GM21390 (cell line): ENCODE measurements at regions not wholly inside any gene's neighbourhood (a gene's known extent, or its start where the extent isn't known, plus 50 kb on each side); places are given as distances from the start of the nearest gene placed in this dataset.
"Not testable (repeated sequence)": the region's sequence is repeated elsewhere in the genome, so short reads cannot be mapped to it uniquely, and the experiment has no call there.

Source experiments
- ATAC-seq: cut with Tn5 transposase; IDR thresholded peaks from one replicate; pipeline ENCODE4 v1.9.1; 2021; ENCODE audit not compliant: unreplicated experiment

DNA sequence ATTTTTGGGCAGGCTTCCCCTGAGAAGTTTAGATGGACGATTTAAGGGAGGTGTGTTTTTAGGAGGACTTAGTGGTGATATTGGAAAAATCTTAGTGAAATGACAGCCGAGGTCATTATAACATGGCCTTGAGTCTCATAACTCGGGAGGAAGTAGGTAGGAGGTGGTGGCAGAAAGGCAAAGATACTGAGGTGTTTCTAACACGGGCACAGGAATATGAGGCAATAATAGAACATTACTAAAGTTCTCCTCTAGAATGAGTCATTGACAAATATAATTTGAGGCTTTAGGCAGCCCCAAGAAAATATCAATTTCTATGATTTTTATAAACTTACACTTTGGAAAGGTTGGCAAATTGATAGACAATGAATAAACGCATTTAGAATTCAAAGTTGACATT lies 146.1 kb upstream of the ZEB2 start:
- ATAC-seq: no peak

DNA sequence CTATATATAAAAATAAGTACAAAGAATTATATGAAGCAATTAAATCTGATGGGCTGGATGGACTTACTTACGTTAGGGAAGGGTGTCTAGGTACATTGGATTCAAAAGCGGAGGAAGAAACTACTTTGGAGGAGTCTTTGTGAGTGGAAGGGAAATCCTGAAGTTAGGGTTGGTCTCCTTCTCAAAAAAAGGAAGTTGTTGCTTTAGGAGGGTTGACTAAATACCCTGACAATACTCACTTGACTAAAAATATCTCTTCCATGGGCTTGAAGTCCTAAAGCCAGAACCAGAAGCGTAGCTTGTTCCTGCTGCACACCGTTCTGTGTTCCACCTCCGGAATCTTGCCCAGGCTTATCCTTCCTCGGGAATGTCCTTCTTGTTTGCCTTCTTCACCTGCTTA lies 143.3 kb upstream of the ZEB2 start:
- ATAC-seq: no peak

DNA sequence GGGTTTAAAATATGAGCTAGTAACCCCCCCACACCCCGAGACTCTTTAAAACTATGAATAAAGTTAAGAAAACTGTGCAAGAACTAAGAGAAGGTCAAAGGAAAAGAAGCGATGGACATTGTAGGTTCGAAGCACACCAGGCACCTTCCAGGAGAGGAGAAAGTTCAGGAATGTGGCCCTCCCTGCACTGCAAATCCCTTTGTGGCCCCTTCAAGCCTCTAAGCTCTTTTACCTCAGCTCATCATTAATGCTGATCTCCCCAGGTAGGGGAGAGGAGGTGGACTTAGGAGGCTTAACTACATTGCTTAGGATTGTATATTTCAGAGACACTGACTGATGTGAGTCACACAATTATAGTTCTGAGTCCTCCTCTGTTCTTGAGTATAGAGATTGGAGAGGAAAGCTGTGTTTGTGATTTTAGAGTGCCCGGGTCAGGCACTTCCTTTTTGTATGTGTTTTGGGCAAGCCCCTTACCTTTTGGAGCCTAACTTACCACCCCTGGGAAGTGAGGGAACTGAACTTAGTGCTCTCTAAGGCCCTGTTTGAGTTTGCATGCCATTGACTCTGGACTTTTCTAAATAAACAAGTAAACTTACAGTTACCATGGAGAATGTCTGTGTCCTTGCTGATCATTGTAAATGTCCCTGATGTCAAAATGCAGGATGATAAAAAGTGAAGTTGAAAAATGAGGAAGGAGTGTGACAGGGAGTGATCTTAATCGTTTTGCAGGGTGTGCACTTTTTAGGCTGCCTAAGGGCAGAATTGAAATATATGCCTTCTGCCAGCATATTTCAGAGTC lies 140.8 kb upstream of the ZEB2 start:
- ATAC-seq: no peak

- no peak for ATAC-seq
Measured at GRCh38 chr2:144659731-144660275, 139.9 kb upstream of the ZEB2 start.

- ATAC-seq: no peak
Measured at GRCh38 chr2:144654523-144654922, 134.6 kb upstream of the ZEB2 start.

GRCh38 chr2:144650907-144651306 lies 131.0 kb upstream of the ZEB2 start:
- ATAC-seq: no peak

- ATAC-seq: no peak
Measured at GRCh38 chr2:144648837-144649465, 129.0 kb upstream of the ZEB2 start.

DNA sequence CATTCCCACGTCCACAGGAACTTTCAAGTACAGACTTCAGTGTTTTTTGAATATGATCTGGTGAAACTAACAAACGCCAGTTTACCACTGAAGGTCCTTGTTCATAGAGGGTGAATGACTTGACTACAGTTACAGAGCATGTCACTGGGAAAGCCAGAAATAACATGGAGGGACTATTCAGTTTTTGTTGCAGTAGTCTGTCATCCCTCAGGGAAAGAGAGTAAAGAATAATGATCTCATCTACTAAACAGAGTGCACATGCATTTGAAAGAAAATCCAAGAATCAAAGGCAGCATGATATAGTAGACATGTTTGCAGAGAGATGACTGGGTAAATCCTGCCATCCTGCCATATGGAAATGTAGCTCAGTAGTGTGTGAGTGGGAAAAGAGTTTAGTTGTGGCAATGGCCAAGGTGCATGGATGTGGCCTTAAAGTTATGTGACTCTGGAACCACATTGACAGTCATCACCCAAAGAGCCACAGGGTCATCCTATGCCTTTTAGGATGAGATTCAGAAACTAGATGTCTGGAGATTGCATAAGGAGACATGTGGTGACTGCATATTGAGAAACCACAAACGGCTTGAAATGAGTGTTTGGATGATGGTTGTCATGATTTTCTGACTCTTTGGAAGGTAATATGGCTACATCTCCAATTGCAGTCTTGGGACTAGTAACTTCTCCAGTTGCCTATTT lies 125.3 kb upstream of the ZEB2 start:
- ATAC-seq: no peak

GRCh38 chr2:144644549-144644948 lies 124.6 kb upstream of the ZEB2 start:
- no peak for ATAC-seq

DNA sequence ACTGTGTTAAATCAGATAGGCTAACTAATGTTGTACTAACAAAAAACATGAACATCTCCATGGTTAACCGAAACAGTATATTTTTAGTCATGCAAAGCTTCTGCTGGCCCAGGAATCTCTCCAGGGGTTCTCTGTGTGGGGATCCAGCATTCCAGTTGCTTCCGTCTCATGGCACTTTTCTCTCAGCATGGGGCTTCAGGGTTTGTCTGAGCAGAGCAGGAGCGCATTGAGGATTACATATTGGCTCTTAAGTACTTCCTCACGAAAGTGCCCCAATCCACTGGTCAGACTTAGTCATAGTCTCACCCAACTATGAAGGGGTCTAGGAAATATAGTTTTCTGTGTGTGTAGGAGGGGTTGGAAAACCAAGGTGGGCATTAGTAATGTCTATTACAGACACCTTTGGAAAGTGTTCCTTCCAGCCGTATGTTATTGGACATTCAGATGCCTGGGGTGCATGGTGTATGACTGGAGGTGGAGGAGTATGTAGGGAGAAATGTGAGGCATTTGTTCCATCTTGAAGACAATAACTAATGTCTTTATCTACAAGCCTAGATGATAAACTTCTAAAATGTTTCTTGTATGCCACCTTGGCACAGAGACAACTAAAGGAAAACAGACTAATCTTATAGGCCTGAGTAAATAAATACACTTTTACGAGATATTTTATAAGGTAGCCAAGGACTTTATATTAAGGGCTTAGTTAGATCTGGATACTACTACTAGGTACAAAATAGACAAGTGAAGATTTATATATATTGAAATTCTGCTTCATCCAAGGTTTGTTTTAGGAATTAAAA lies 123.8 kb upstream of the ZEB2 start:
- ATAC-seq: no peak

- no peak for ATAC-seq
Measured at GRCh38 chr2:144642856-144643255, 122.9 kb upstream of the ZEB2 start.

DNA sequence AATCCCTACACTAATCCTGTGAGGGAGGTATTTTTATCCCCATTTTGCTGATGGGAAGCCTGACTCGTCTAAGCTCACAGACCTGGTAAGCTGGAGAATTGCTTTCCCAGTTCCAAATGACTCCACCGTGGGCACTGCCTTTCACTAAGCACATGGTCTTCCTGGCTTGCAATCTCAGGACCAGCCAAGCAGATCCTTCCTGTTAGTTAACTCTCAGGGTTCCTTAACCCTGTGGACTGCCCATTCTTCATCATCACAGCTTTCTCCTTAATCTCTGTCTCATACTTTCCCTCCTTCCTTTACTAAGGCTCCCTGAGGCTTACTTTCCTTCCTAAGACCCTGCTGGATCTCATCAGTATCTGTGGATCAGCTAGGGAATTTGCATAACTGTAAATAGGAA lies 122.2 kb upstream of the ZEB2 start:
- no peak for ATAC-seq

DNA sequence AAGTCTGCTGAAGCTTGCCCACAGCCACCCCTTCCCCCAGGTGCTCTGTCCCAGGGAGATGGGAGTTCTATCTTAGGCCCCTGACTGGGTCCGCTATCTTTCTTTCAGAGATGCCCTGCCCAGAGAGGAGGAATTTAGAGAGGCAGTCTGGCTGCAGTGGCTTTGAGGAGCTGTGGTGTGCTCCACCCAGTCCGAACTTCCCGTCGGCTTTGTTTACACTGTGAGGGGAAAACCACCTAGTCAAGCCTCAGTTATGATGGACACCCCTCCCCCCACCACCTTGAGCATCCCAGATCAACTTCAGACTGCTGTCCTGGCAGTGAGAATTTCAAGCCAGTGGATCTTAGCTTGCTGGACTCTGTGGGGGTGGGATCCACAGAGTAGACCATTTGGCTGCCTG lies 118.3 kb upstream of the ZEB2 start:
- not testable (repeated sequence) for ATAC-seq

DNA sequence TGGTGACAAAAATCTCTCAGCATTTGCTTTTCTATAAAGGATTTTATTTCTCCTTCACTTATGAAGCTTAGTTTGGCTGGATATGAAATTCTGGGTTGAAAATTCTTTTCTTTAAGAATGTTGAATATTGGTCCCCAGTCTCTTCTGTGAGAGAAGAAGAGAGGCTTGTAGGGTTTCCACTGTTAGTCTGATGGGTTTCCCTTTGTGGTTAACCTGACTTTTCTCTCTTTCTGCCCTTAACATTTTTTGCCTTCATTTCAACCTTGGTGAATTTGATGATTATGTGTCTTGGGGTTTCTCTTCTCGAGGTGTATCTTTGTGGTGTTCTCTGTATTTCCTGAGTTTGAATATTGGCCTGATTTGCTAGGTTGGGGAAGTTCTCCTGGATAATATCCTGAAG lies 116.9 kb upstream of the ZEB2 start:
- ATAC-seq: not testable (repeated sequence)

DNA sequence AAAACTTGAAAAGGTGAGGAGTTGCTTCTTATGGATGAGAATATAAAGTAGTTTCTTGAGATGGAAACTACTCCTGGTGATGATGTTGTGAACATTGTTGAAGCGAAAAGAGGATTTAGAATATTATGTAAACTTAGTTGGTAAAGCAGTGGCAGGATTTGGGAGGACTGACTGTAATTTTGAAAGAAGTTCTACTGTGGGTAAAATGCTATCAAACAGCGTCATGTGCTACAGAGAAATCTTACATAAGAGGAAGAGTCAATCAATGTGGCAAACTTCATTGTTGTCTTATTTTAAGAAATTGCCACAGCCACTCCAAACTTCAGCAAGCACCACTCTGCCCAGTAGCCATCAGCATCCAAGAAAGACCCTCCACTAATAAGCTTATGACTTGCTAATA lies 112.9 kb upstream of the ZEB2 start:
- ATAC-seq: no peak

DNA sequence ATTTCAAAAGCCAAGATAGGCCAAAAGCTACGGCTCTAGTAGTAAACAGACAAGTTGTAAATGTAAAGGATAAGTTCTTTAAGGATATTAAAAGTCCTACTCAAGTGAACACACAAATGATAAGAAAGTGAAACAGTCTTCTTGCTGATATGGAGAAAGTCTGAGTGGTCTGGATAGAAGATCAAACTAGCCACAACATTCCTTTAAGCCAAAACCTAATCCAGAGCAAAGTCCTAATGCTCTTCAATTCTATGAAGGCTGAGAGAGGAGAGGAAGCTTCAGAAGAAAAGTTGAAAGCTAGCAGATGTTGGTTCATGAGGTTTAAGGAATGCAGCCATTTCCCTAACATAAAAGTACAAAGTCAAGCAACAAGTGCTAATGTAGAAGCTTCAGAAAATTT lies 111.7 kb upstream of the ZEB2 start:
- no peak for ATAC-seq

DNA sequence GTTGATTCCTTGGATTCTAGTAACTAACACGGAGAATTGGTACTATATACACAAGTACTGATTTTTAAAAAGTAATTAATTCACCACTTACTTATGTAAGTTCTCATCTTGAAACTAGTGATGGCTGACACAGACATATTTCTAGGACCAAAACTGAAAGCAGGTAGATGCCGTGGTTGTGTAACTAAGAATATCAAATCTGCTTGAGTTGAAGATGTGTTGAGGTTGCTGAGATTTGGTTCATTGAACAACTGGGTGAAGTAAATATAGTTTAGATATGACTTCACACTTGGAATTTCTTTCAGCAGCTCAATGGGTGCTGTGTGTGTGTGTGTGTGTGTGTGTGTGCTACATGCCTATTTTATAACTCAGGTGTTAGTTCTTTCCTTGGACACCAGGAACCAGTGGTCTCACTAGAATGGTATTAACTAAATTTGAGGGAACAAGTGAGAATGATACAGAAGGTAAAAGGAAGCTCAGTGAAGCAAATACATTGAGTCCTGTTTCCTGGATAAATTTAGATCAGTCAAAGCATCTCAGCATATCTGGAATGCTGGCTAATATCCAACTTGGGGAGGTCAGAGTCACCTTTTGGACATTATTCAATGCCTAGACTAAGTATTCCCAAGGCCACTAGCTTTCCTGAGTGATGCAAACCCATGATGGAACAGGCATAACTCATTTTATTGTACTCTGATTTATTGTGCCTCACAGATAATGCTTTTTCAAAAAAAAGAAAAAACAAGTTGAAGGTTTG lies 110.7 kb upstream of the ZEB2 start:
- peak; percentile 95 for ATAC-seq

DNA sequence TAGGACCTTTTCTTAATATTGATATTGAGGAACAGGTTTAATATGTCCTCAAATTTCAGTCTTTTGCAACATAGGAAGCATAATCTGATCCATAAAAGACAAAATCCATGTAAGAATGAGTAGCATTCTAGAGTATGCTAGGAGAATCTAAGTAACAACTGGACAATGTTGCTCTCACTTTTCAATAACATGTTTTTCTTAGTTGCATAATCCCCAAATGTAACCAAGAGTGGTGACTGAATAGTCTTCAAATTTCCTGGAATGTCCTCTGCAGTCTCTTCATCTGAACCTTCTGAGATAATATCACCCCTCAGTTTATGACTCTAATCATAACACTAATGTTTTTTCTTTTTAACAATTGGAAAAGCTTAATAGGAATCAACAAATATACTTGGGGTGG lies 110.0 kb upstream of the ZEB2 start:
- no peak for ATAC-seq

DNA sequence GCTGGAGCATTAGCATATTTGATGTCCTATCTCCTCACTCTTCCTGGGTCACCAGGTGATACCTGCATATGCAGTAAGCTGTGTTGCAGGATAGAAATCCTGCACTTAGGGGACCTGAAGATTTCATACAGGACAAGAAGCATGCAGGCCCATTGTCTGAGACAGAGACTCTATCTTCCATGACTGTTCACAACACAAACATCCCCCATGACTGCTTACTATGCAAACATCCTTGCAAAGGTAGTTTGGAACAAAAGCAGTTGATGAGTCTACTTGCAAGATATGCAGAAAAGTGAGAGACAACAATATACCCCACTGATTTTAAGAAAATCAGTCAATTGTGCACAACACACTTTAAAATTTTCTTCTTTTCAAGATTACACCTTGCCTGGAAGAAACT lies 108.6 kb upstream of the ZEB2 start:
- no peak for ATAC-seq

DNA sequence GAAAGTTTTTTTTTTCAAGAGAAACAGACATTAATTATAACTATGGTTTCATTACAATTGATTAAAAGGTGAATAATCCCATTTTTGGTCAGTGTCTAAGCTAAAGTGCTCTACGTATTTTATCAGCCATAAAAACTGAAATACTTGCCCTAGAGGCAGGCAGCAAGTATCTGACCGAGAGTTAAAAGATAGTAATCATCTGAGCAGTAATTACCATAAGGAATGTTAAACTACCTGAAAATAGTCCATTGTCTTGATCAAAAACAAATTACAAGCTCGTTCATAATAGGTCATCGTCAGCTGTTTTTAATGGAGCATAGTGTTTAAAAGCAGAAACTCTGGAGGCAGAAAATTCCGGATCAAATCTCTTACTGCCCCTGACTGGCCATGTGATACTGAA lies 105.7 kb upstream of the ZEB2 start:
- no peak for ATAC-seq
